Peyer's patch (tissue), 4 donors: ENCODE measurements at regions not wholly inside any gene's neighbourhood (a gene's known extent, or its start where the extent isn't known, plus 50 kb on each side); places are given as distances from the start of the nearest gene placed in this dataset.

Experiments used
- DNase-seq, 3 donors: peaks; one replicate each; pipeline ENCODE4 v3.0.0-alpha.2; 2017 to 2019
- H3K27ac ChIP-seq, 4 donors: fragments of 200-600 bp; sonication (generic); one replicate each; pipeline ENCODE4 v1.5.1; 2016 to 2019
- H3K27me3 ChIP-seq, 2 donors: fragments of 200-600 bp; sonication (generic); one replicate each; pipeline ENCODE4 v1.5.1; 2019
- H3K36me3 ChIP-seq, 3 donors: fragments of 200-600 bp; sonication (generic); one replicate each; pipeline ENCODE4 v1.5.1; 2016 to 2019
- H3K4me1 ChIP-seq, 4 donors: fragments of 200-600 bp; sonication (generic); one replicate each; pipeline ENCODE4 v1.5.1; 2016 to 2019
- H3K4me3 ChIP-seq, 4 donors: fragments of 200-600 bp; sonication (generic); 1 replicate in 3 of 4; 2 replicates in 1 of 4; pipeline ENCODE4 v1.5.1; 2016 to 2019; ENCODE audit warnings: mild to moderate bottlenecking in 1 of 4
- H3K9me3 ChIP-seq, 4 donors: fragments of 200-600 bp; sonication (generic); one replicate each; pipeline ENCODE4 v1.5.1; 2016 to 2019; ENCODE audit warnings: mild to moderate bottlenecking in 1 of 4
- CTCF ChIP-seq, 6 experiments: fragments of 450-650 bp in 4 of 6; fragments of 200-600 bp in 2 of 6; sonication (generic) in 1 of 6; IDR thresholded peaks; one replicate each; pipeline ENCODE4 v1.5.1; 2017 to 2019; ENCODE audit warnings: antibody characterized with exemption in 6 of 6, mild to moderate bottlenecking in 3 of 6, moderate library complexity in 1 of 6
- POLR2A ChIP-seq, 2 donors: fragments of 450-650 bp; IDR thresholded peaks; one replicate each; pipeline ENCODE4 v1.5.1; 2017; ENCODE audit warnings: antibody characterized with exemption in 2 of 2, mild to moderate bottlenecking in 2 of 2, moderate library complexity in 2 of 2

GRCh38 chr20:40506537-40506939, 182.5 kb downstream of the MAFB start:
- no peak overlapping the region for H3K4me3 ChIP-seq
- no peaks in the 10 kb centered on the region for H3K4me1 ChIP-seq
- H3K27me3 ChIP-seq = no peaks in the 10 kb centered on the region
- peak; percentile 48 to 84 (median 57) for DNase-seq
- H3K27ac ChIP-seq = no peak overlapping the region
- H3K9me3 ChIP-seq = no peaks in the 10 kb centered on the region
- no peaks in the 10 kb centered on the region for H3K36me3 ChIP-seq
- TF ChIP-seq CTCF (IDR thresholded peaks at IDR 0.05) (no peak), POLR2A (IDR thresholded peaks at IDR 0.05) (no peak)

- Histone ChIP-seq H3K9me3 (no peaks in the 10 kb centered on the region), H3K4me3 (no peak overlapping the region), H3K4me1 (no peaks in the 10 kb centered on the region), H3K27ac (no peak overlapping the region), H3K27me3 (no peaks in the 10 kb centered on the region), H3K36me3 (no peaks in the 10 kb centered on the region)
- no peak for DNase-seq
- TF ChIP-seq CTCF (IDR thresholded peaks at IDR 0.05) = no peak
- no peak for TF ChIP-seq POLR2A (IDR thresholded peaks at IDR 0.05)
Observed at GRCh38 chr20:40503119-40503518, 185.9 kb downstream of the MAFB start.

GRCh38 chr20:40502576-40502975, 186.5 kb downstream of the MAFB start:
- no peaks in the 10 kb centered on the region for H3K36me3 ChIP-seq
- no peak overlapping the region for H3K27ac ChIP-seq
- no peaks in the 10 kb centered on the region for H3K27me3 ChIP-seq
- H3K4me3 ChIP-seq = no peak overlapping the region
- DNase-seq = no peak
- H3K9me3 ChIP-seq = no peaks in the 10 kb centered on the region
- TF ChIP-seq CTCF (IDR thresholded peaks at IDR 0.05) (no peak), POLR2A (IDR thresholded peaks at IDR 0.05) (no peak)
- H3K4me1 ChIP-seq = no peaks in the 10 kb centered on the region

GRCh38 chr20:40499391-40499790, 189.6 kb downstream of the MAFB start:
- H3K27ac ChIP-seq = no peak overlapping the region
- no peak overlapping the region for H3K4me3 ChIP-seq
- H3K27me3 ChIP-seq = no peaks in the 10 kb centered on the region
- H3K4me1 ChIP-seq = no peaks in the 10 kb centered on the region
- TF ChIP-seq CTCF (IDR thresholded peaks at IDR 0.05) (no peak), POLR2A (IDR thresholded peaks at IDR 0.05) (no peak)
- H3K9me3 ChIP-seq = no peaks in the 10 kb centered on the region
- H3K36me3 ChIP-seq = no peaks in the 10 kb centered on the region
- no peak for DNase-seq

- Histone ChIP-seq H3K27ac (no peak overlapping the region), H3K4me3 (no peak overlapping the region), H3K36me3 (no peaks in the 10 kb centered on the region), H3K27me3 (no peaks in the 10 kb centered on the region), H3K4me1 (no peaks in the 10 kb centered on the region), H3K9me3 (no peaks in the 10 kb centered on the region)
- DNase-seq = no peak
- TF ChIP-seq CTCF (IDR thresholded peaks at IDR 0.05) (no peak), POLR2A (IDR thresholded peaks at IDR 0.05) (no peak)
Observed at GRCh38 chr20:40497899-40498691, 190.9 kb downstream of the MAFB start.
